ENCODE measurements at regions not wholly inside any gene's neighbourhood (a gene's known extent, or its start where the extent isn't known, plus 50 kb on each side); places are given as distances from the start of the nearest gene placed in this dataset.

DNA sequence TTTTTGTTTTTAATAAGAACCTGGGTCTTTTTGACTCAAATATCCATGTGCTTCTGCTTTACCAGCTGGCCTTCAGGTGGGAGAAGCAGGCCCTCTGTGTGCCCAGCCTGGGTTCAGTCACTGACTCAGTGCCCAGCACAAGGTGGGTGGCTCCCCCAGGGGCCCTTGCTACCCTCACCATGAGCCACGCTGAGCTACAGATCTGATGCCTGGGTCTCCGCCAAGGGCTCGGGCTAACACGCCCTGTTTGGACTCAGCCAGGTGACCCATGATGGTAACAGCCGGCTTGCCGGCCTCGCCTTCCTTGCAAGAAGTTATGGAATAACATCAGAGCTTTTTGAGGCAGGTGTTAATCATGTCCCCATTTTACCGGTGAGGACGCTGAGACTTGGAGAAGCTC, 109.5 kb upstream of the NLRP1 start:
- no peak for DNase-seq (ENCODE audit: low read depth in 1 of 2, low spot score in 1 of 2)

DNA sequence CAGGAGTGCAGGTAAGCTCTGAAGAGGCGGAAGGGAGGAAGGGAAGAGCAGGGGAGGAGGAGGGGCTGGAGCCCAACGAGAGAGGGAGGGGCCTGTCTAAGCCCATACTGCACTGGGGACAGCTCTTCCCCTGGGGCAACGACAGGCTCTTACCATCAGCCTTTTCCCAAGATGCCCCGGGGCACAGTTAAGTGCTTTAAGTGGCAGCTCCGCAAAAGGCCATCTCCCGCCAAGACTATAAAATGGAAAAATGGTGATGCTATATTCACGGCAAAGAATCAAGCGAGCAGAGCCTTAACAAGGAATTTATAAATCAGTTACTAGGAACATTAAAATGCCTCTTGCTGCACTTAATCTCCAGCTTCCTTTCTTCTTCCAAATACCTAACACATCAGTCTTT, 110.2 kb upstream of the NLRP1 start:
- no peak for DNase-seq (ENCODE audit: low read depth in 1 of 2, low spot score in 1 of 2)

DNA sequence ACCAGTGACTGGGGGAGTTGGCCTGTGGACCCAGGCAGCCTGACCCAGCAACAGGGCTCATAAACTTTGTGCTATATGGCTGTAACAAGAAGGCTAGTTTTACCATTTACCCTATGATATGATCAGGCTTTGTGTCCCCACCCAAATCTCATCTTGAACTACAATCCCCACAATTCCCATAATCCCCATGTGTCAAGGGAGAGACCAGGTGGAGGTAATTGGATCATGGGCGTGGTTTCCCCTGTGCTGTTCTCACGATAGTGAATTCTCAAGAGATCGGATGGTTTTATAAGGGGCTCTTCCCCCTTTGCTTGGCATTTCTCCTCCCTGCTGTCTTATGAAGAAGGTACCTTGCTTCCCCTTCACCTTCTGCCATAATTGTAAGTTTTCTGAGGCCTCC, 111.2 kb upstream of the NLRP1 start:
- no peak for DNase-seq (ENCODE audit: low read depth in 1 of 2, low spot score in 1 of 2)

DNA sequence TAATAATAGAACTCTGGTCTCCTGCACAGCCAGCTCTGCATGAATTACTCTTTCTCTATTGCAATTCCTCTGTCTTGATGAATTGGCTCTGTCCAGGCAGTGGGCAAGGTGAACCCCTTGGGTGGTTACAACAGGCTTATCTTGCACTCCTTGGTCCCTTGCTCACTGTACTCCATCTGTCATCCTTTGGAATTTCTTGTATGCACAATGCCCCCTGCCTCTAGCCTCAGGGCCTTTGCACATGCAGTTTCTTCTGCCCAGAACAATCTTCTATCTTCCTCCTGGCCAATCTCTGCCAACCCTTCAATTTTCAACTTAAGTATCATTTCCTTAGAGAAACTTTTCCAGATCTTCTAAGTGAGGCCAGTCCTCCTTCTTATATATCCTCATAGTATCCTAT, 114.7 kb upstream of the NLRP1 start:
- no peak for DNase-seq (ENCODE audit: low read depth in 1 of 2, low spot score in 1 of 2)

DNA sequence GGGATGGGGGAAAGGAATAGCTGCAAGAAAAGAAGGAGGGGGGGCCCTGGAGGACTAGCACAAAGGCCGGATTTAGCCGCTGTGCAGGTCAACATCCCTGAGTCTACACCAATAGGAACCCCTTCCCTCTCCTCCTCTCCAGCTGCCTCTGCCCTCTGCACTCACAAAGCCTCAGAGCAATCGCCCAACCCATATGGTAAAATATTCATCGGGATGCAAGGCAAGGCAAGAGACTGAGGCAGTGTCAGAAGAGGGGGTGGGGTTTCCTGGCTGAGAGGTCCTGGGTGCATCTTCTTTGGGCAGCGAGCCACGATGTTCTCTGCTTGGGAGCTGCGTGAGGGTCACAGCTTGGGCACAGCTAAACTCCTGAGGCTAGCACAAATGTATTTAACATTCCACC, 115.5 kb upstream of the NLRP1 start:
- no peak for DNase-seq (ENCODE audit: low read depth in 1 of 2, low spot score in 1 of 2)

DNA sequence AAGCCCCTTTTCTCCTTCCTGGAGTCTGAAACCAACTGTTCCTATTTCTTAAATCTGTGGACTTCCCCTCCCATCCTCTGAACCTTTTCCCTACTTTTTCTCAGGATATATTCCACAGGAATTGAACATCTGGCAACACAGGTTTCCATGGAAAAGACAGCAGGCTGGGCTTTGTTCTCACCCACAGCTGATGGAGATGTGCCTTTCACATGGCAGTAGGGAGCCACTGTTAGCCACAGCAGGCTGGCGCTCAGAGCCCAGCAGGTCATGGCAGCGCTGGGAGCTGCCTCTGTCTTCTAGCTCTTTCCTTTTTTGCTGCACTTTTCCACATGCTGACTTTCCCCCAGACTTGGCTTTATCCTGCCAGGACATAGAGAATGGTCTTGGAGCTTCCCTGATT, 116.4 kb upstream of the NLRP1 start:
- no peak for DNase-seq (ENCODE audit: low read depth in 1 of 2, low spot score in 1 of 2)

DNA sequence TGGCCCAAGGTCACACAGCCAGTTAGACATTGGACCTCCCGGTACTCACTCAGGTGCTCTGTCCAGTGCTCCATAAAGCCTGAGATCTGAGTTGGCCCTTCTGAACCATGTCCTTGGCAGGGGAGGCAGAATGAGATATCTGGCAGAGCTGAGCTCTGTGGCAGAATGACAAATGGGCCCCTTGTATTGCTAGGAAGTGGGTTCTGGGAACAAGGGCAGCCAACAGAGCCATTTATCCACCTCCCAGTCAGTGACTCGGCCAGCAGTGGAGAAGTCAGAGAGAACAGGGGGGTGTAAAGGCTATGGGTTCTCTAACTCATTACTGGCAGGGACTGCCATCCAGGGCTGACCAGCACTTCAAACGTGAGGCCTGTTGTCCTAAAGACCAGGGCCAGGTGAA, 117.1 kb upstream of the NLRP1 start:
- DNase-seq (ENCODE audit: low read depth in 1 of 2, low spot score in 1 of 2), result no peak

DNA sequence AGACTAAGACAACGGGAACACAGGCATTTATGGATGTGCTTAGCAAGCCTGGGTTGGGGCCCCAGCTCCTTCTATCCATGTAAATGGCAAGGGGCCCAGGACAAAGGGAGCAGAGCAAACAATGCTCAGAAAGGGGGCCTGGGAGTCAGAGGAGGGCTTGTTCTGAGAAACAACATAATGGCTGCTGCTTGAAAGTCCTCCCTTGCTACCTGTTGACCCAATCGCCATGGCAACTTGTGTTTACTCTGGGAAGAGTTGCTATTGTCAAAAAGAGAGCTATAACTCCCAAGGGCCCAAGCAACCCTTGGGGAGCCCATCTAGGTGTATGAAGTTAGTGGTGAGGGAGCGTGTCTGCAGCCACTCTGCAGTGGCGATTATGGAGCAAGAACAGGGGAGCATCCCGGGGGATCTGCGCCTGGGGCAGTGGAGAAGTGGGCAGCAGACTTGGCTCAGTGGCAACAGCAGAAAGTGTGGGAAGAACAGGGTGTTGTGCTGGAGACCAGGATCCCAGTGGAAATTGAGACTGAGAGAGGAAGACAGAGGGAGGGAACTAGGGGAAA, 118.7 kb upstream of the NLRP1 start:
- no peak for DNase-seq (ENCODE audit: low read depth in 1 of 2, low spot score in 1 of 2)

DNA sequence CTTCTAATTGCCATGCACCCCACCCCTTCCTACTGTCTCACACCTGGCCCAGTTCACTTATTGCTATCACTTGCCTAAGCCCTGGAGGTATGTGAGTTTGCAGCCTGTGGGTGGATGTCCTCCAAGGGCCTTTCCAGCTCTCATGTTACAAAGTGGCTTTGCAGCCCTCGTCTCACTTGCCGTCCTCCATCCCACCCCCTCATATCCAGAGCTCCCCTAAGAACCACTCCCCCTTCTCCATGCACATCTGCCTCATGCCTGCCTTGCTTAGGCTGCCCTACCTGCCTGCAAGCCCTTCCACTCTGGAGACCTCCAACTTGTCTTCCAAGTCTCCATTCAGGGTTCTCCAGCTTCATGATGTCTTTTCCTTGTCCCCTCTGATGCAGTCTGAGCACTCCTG, 119.4 kb upstream of the NLRP1 start:
- DNase-seq (ENCODE audit: low read depth in 1 of 2, low spot score in 1 of 2), result no peak

DNA sequence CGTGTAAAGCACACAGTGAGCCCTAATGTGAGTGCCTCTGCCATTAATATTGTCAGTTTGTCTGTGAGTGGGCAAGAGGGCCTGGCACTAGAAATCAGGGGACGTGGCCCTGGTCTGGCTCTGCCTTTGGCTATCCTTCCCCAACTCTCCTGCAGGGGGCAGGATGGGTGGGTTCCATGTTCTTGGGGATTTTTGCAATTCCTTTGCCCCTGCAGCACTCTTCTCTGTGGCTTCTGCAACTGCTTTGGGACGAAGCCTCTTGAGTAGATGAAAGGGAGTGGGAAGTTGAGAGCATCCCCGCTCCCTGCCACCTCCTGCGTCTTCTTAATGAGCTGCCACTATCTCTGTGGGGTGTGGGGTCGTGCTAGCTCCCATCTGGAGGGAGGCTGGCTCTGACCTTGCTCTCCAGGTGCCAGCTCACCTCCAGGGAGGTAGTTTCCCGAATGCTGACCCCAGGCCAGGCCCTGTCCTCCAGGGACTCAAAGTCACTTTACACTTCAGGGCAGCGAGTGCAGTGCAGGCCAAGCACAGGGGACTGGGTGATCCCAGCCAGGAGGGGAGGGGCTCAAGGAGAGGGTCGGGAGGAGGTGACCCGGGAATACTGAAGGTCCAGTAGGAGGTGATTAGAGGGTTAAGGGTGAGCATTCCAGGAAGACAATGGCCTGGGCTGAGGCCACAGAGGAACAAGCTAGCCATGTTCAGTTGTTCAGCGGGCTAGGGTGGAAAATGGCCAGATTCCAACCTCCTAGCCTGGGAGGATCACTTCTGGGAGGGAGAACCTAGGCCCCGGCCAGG, 121.0 kb upstream of the NLRP1 start:
- no peak for DNase-seq (ENCODE audit: low read depth in 1 of 2, low spot score in 1 of 2)

DNA sequence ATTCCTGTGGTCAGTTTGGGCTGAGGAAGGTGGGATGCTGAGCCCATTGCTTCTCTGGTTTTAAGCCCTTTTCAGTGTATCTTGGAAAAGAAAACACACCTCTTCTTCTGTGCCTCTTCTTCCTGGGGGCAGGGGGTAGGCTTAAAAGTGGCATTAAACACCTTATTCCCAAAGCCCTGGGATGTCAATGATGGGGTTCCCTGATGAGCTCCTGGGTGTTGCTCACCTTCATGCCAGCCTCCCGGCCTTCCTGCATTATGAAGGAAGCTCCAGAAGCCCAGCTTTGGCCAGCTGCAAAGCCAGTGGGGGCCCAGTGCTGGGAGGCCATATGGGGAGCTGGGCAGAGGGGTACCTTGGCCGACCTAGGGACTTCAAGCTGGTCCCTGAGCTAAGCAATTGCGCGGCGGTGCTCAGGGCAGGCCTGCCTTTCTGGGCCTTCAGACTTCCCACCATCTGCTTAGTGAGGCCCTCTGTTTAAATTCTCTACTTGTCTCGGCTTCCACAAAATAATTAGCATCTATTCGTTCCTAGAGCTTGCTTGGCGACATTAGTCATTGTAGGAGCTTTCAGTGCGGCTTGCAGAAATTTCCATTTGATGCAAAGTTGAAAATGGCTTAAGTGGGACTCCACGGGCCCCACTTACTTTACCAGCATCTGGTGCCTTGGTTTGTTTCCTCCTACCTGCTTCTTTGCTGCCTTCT, 121.7 kb upstream of the NLRP1 start:
- DNase-seq (ENCODE audit: low read depth in 1 of 2, low spot score in 1 of 2), result no peak

DNA sequence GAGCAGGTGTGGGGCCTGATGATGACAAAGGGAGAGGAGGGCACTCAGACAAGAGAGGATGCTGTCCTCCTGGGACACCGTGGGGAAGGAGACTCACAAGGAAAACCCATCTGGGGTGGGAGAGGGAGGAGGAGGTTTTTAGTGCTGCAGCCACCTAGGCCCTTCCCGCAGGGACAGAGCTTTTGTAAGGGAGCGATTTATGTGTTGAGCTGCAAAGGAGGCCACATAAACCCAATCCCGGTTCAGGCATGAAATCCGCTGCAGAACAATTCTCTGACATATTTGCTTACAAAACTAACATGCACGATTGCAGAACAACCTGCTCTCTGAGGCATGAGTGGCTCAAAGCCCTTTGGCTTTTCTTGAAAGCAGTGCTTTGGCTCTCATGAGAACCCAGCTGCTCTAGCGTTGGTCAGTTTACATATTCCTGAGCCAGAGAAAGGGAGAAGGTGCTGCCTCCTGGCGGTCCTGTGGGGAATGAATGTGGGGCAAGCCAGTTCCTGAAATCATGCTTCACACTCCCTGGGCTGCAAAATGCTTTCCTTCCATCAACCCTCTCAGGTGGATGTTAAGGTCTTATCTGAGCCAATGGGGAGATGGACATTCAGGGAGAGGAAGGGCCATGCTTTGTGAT, 122.4 kb upstream of the NLRP1 start:
- peak; percentile 25 to 40 for DNase-seq (ENCODE audit: low read depth in 1 of 2, low spot score in 1 of 2)

DNA sequence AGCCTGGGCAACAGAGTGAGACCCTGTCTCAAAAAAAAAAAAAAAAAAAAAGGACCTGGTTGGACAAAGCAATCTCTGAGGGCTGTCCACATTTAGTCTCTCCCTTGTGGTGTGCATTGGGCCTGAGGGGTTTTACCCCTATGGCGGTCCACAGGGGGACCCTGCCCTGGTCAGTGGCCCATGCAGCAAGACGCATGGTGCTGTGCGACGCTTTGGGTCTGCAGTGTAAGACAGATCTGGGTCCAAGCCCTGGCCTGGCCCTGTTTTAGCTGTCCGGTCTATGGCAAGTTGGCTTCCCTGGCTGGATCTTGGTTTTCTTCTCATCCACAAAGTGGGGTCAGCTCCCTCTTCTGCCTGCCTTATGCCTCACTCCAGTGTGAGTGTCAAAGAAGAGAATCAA, 123.2 kb upstream of the NLRP1 start:
- no peak for DNase-seq (ENCODE audit: low read depth in 1 of 2, low spot score in 1 of 2)

DNA sequence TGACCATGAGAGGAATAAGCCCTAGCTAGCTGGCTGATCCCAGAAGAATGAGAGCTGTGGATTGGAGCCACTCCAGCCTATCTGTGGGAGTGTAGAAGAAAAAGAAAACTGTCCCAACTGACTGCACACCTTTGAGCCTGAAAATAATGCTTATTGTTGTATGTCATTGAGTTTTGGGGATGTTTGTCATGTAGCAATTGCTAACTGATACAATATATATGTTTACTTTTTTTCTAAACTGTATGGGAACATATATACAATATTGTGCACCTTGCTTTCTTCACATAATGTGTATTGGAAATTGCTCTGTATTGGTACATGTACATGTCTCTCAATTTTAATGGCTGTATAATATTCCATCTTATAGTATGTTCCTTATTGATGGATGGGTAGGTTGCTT, 124.0 kb upstream of the NLRP1 start:
- no peak for DNase-seq (ENCODE audit: low read depth in 1 of 2, low spot score in 1 of 2)

DNA sequence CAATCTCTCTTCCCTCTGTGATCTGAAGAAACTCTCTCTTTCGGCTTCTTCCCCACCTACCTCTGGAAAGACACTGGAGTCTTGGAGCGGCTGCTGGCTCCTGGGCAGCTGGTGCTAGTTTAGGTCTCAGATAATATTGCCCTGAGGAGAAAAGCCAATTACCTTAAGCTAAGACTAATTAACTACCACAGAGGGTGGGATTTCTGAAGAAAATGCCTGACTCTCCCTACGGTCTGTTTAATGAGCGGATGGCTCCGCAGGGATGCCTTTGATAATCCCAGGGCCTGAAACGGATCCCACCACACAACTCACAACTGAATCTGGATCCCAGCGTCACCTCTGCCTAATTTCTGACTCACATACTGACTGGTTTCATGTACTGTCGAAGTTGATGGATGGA, 127.0 kb upstream of the NLRP1 start:
- DNase-seq (ENCODE audit: low read depth in 1 of 2, low spot score in 1 of 2), result no peak

DNA sequence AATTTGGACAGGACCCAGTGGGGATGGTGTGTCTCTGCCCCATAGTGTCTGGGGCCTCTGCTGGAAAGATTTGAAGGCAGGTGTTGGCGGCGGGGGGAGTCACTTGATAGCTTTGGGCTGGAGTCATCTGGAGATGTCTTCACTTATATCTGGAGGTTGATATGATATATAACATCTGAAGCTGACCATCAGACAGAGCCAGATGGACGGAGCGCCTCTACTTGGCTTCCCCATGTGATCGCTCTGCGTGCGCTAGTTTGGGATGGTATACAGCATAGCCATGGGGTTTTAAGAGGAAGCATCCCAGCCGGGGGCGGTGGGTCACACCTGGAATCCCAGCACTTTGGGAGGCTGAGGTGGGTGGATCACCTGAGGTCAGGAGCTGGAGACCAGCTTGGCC, 130.7 kb upstream of the NLRP1 start:
- DNase-seq (ENCODE audit: low read depth in 1 of 2, low spot score in 1 of 2), result no peak

DNA sequence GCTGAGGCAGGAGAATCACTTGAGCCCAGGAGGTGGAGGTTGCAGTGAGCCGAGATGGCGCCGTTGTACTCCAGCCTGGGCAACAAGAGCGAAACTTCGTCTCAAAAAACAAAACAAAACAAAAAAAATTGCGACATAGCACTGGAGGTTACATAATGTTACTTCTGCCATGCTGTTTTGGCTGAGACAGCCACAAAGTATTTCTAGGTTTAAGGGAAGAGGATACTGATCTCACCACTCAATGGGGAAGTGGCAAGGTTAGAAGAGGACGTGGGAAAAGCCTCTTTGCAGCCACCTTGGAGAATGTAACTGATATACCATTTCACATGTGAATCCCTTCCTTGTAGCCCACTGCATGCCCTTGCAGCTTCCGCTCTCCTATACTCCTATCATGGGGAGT, 131.2 kb upstream of the NLRP1 start:
- DNase-seq (ENCODE audit: low read depth in 1 of 2, low spot score in 1 of 2), result no peak

DNA sequence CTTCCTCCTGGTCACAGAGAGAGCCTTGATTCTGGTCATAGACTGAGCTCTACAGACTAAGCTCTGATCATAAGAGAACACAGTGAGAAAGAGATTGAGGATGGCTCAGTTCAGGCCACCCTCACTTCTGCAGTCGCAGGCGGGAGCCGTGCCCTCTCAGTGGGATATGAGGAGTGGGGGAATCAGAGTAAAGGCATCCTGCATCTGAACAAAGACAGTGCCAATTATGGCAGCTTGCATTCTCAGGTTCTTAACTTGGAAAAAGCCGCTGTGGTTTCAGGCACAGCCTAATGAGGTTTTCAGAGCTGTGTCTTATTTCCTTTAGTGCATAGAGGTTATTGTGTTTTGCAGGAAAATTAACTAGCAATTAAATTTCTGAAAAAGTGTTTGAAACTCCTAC, 134.4 kb upstream of the NLRP1 start:
- no peak for DNase-seq (ENCODE audit: low read depth in 1 of 2, low spot score in 1 of 2)

DNA sequence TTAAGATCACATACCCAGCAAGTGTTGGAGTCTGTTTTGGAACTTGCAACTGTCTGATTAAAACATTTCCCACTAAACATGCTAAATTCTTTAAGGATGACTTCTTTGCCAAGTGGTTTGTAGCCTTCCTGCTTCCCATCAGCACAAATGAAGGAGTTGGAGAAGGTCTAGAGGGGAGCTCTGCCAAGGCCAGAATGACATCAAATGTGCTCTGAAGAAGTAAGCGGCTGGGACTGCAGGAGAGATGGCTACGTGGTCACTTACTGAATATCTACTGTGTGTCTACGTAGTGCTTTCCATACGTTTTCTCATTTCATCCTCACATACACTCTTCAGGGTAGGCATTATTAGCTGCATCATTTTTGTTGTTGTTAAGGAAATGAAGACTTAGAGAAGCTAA, 135.7 kb upstream of the NLRP1 start:
- DNase-seq (ENCODE audit: low read depth in 1 of 2, low spot score in 1 of 2), result no peak

DNA sequence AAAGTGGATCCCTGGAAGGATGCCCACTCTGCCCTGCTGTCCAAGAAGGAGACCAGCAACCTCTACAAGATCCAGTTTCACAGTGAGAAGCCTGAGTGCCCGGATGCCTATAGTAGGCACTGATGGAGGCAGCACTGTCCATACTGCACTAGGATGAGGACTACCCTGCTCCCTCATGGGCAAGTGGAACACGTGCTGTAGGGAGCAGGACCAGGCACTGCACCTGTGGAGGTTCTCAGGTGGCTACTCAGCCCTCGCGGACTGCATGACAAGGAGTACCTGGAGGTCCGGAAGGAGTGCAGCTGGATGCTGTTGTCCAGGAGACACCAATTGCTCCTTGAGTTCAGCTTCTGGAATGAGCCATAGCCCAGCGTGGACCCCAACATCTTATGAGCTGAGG, 146.1 kb upstream of the NLRP1 start:
- DNase-seq (ENCODE audit: low read depth in 1 of 2, low spot score in 1 of 2), result no peak

DNA sequence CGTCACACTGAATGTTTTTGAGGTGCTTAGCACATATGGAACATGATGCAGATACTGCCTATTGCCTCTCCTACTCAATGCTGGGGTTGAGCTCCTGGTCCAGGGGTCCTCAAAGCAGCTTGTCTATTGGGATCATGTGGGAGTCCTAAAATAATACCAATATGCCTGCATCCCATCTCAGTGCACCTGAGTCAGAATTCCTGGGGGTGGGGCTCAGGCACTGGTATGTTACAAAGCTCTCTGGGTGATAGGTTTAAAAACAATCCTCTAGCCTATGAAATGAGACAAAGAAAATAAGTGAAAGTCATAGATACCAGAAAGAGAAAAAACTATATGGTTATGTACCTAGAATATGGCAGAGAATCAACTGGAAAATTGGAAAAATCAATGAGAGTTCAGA, 156.6 kb upstream of the NLRP1 start:
- no peak for DNase-seq (ENCODE audit: low read depth in 1 of 2, low spot score in 1 of 2)

DNA sequence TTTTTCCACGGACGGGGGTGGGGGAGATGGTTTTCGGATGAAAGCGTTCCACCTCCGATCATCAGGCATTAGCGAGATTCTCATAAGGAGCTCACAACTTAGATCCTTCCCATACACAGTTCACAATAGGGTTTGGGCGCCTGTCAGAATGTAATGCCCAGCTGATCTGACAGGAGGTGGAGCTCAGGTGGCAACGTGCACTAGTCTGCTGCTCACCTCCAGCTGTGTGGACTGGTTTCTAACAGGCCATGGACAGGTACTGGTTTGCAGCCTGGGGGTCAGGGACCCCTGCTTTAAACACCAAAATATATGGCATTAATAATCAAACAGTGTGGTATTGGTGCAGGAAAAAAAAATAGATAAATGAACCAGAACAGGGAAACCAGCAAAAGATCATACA, 157.5 kb upstream of the NLRP1 start:
- DNase-seq (ENCODE audit: low read depth in 1 of 2, low spot score in 1 of 2), result no peak
